ENCODE measurements at regions not wholly inside any gene's neighbourhood (a gene's known extent, or its start where the extent isn't known, plus 50 kb on each side); places are given as distances from the start of the nearest gene placed in this dataset.

DNA sequence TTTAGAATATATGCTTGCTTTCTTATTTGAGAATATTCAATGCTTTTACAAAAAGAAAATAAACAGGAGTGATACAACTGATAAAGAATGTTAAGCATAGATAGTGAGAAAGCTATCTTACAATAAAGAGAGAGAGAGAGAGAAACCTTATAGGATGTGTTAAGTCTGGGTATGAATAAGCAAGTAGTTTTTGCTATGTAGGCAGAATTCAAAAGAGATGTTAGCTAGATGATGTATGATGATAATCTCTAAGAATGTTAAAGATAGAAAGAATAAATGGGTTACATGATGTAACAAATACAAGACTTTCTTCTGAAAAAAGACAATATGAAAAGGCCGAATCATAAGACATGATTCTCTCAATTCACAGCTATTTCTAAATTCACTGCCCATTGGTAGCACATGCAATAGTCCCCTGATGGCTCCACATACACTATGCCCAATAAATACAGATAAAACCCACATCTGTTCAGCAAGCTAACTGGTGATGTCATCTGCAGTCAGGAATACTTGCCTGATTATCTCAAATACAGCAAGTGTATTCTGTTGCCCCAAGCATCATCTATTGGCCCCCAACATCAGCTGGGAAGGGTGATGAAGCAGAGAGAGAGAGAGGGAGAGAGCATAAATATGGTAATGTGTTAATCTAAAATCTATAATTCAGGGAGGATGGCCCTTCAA lies 169.2 kb upstream of the LYSMD4 start:
- H3K9me3 ChIP-seq (ENCODE audit: low read depth), result no peaks in the 10 kb centered on the region
- no peaks in the 10 kb centered on the region for H3F3A ChIP-seq (ENCODE audit: low read depth)
- no peak overlapping the region for H3K4me3 Mint-ChIP-seq
- H2AFZ ChIP-seq (replicated peaks), result no peak overlapping the region
- DNase-seq (ENCODE audit: low spot score), result no peak
- H3K9ac ChIP-seq, result no peak overlapping the region
- H3K4me1 ChIP-seq, result no peaks in the 10 kb centered on the region
- no peaks in the 10 kb centered on the region for H3K9me3 Mint-ChIP-seq
- no peaks in the 10 kb centered on the region for H3K36me3 Mint-ChIP-seq
- no peaks in the 10 kb centered on the region for H3K4me1 Mint-ChIP-seq
- H4K20me1 ChIP-seq (ENCODE audit: low read depth), result no peaks in the 10 kb centered on the region
- H3K27me3 ChIP-seq, result no peaks in the 10 kb centered on the region
- H3K4me2 ChIP-seq, result no peak overlapping the region
- no peaks in the 10 kb centered on the region for H3K36me3 ChIP-seq
- no peaks in the 10 kb centered on the region for H3K79me2 ChIP-seq (ENCODE audit: low read depth)
- TF ChIP-seq, protein P1, sequence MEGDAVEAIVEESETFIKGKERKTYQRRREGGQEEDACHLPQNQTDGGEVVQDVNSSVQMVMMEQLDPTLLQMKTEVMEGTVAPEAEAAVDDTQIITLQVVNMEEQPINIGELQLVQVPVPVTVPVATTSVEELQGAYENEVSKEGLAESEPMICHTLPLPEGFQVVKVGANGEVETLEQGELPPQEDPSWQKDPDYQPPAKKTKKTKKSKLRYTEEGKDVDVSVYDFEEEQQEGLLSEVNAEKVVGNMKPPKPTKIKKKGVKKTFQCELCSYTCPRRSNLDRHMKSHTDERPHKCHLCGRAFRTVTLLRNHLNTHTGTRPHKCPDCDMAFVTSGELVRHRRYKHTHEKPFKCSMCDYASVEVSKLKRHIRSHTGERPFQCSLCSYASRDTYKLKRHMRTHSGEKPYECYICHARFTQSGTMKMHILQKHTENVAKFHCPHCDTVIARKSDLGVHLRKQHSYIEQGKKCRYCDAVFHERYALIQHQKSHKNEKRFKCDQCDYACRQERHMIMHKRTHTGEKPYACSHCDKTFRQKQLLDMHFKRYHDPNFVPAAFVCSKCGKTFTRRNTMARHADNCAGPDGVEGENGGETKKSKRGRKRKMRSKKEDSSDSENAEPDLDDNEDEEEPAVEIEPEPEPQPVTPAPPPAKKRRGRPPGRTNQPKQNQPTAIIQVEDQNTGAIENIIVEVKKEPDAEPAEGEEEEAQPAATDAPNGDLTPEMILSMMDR (IDR thresholded peaks at IDR 0.05), result no peak
- TF ChIP-seq EZH2 (IDR thresholded peaks at IDR 0.05), result no peak
- no peak for TF ChIP-seq EZH2phosphoT487 (IDR thresholded peaks at IDR 0.05)
- H3K27me3 Mint-ChIP-seq (ENCODE audit: insufficient read depth, low read depth), result no peaks in the 10 kb centered on the region
- H3K4me3 ChIP-seq, result no peak overlapping the region
- no peak overlapping the region for H3K27ac Mint-ChIP-seq
- H3K27ac ChIP-seq, result no peak overlapping the region

DNA sequence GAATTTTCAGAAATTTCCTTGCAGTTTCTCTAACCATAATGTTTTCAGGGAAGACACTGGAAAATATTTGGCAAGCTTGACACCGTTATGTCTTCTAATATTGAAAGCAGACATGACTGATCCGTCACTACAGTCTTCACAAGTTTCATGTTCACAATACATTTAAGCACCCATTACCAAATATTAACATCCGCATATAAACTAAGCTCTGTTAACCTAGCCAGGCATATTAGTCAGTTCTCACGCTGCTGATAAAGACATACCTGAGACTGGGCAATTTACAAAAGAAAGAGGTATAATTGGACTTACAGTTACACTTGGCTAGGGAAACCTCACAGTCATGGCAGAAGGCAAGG lies 162.7 kb upstream of the LYSMD4 start:
- no peaks in the 10 kb centered on the region for H3K36me3 Mint-ChIP-seq
- peak overlapping the region; percentile 16 for H3K27ac Mint-ChIP-seq
- no peaks in the 10 kb centered on the region for H3F3A ChIP-seq (ENCODE audit: low read depth)
- H3K9ac ChIP-seq, result no peak overlapping the region
- H4K20me1 ChIP-seq (ENCODE audit: low read depth), result no peaks in the 10 kb centered on the region
- H3K79me2 ChIP-seq (ENCODE audit: low read depth), result no peaks in the 10 kb centered on the region
- no peak overlapping the region for H3K4me3 ChIP-seq
- no peak overlapping the region for H3K27ac ChIP-seq
- peaks cover 9% of the 10 kb centered on the region for H3K4me1 Mint-ChIP-seq
- DNase-seq (ENCODE audit: low spot score), result no peak
- TF ChIP-seq EZH2 (IDR thresholded peaks at IDR 0.05), result no peak
- peaks cover 2% of the 10 kb centered on the region for H3K27me3 Mint-ChIP-seq (ENCODE audit: insufficient read depth, low read depth)
- H2AFZ ChIP-seq (replicated peaks), result no peak overlapping the region
- no peaks in the 10 kb centered on the region for H3K36me3 ChIP-seq
- no peaks in the 10 kb centered on the region for H3K9me3 Mint-ChIP-seq
- no peak overlapping the region for H3K4me2 ChIP-seq
- no peaks in the 10 kb centered on the region for H3K27me3 ChIP-seq
- H3K4me3 Mint-ChIP-seq, result no peak overlapping the region
- no peaks in the 10 kb centered on the region for H3K4me1 ChIP-seq
- H3K9me3 ChIP-seq (ENCODE audit: low read depth), result no peaks in the 10 kb centered on the region

DNA sequence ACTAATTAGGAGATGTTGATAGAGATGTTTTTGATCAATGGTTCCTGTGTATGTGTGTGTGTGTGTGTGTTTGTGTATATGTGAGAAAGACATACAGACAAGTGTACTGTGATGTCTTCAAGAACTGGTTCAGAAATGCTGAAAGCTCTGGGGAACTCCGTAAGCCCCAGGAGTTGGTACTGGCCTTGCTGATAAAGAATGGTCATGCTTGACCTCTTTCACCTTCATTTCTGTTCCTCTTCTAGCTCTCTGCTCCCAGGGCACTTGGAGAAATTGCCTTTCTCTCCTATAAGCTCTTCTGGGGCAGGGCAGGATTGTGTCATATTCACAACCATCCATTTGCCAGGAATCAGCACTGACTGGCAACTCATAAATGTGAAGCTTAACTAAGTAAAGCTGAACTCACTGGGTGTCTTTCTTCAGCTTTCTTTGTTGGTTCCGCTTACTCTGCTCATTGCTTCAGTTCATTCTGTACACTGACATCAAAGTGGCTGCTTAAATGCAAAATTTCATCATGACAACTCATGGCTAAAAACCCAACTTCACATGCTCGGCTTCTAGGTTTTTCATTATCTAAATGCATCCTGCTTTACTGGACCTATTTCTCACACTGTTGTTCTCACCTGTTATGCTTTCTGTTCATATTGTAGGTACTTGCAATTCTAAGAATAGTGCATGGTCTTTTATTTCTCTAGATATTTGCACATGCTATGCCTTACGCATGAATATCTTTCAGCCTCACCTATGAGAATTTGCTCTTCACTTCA lies 162.1 kb upstream of the LYSMD4 start:
- H3K36me3 ChIP-seq, result no peaks in the 10 kb centered on the region
- H3K4me3 ChIP-seq, result no peak overlapping the region
- no peak overlapping the region for H3K4me2 ChIP-seq
- H3K79me2 ChIP-seq (ENCODE audit: low read depth), result no peaks in the 10 kb centered on the region
- no peaks in the 10 kb centered on the region for H3K27me3 ChIP-seq
- H3K36me3 Mint-ChIP-seq, result no peaks in the 10 kb centered on the region
- H3K27ac Mint-ChIP-seq, result peak overlapping the region; percentile 16
- no peak for DNase-seq (ENCODE audit: low spot score)
- H3K9me3 ChIP-seq (ENCODE audit: low read depth), result no peaks in the 10 kb centered on the region
- H3K4me1 ChIP-seq, result no peaks in the 10 kb centered on the region
- H3K9me3 Mint-ChIP-seq, result no peaks in the 10 kb centered on the region
- H3F3A ChIP-seq (ENCODE audit: low read depth), result no peaks in the 10 kb centered on the region
- H2AFZ ChIP-seq (replicated peaks), result no peak overlapping the region
- H4K20me1 ChIP-seq (ENCODE audit: low read depth), result no peaks in the 10 kb centered on the region
- H3K4me1 Mint-ChIP-seq, result peaks cover 9% of the 10 kb centered on the region
- TF ChIP-seq, protein P1 (IDR thresholded peaks at IDR 0.05), result no peak
- TF ChIP-seq EZH2 (IDR thresholded peaks at IDR 0.05) (no peak), EZH2phosphoT487 (IDR thresholded peaks at IDR 0.05) (no peak)
- H3K9ac ChIP-seq, result no peak overlapping the region
- H3K4me3 Mint-ChIP-seq, result no peak overlapping the region
- no peak overlapping the region for H3K27ac ChIP-seq
- H3K27me3 Mint-ChIP-seq (ENCODE audit: insufficient read depth, low read depth), result peaks cover 2% of the 10 kb centered on the region

- H4K20me1 ChIP-seq (ENCODE audit: low read depth), result no peaks in the 10 kb centered on the region
- H3K79me2 ChIP-seq (ENCODE audit: low read depth), result no peaks in the 10 kb centered on the region
- H3F3A ChIP-seq (ENCODE audit: low read depth), result no peaks in the 10 kb centered on the region
- TF ChIP-seq EZH2phosphoT487 (IDR thresholded peaks at IDR 0.05) (no peak), EZH2 (IDR thresholded peaks at IDR 0.05) (no peak)
- TF ChIP-seq, protein P1 (IDR thresholded peaks at IDR 0.05), result no peak
- no peaks in the 10 kb centered on the region for H3K9me3 ChIP-seq (ENCODE audit: low read depth)
- Mint-ChIP-seq H3K27me3 (ENCODE audit: insufficient read depth, low read depth) (no peaks in the 10 kb centered on the region), H3K27ac (no peak overlapping the region), H3K36me3 (no peaks in the 10 kb centered on the region), H3K9me3 (peaks cover 12% of the 10 kb centered on the region), H3K4me1 (no peaks in the 10 kb centered on the region), H3K4me3 (no peak overlapping the region)
- H3K4me1 ChIP-seq, result no peaks in the 10 kb centered on the region
- H3K4me3 ChIP-seq, result no peak overlapping the region
- H3K36me3 ChIP-seq, result no peaks in the 10 kb centered on the region
- H3K9ac ChIP-seq, result no peak overlapping the region
- no peak overlapping the region for H2AFZ ChIP-seq (replicated peaks)
- no peak for DNase-seq (ENCODE audit: low spot score)
- H3K27me3 ChIP-seq, result no peaks in the 10 kb centered on the region
- no peak overlapping the region for H3K27ac ChIP-seq
- H3K4me2 ChIP-seq, result no peak overlapping the region
These were observed 145.6 kb upstream of the LYSMD4 start for GRCh38 chr15:99878835-99879234.

All from neural progenitor cell (in vitro differentiated cells).